HepG2 (cell line): ENCODE measurements at regions not wholly inside any gene's neighbourhood (a gene's known extent, or its start where the extent isn't known, plus 50 kb on each side); places are given as distances from the start of the nearest gene placed in this dataset.

ENCODE experiments used
- ATAC-seq: fragments of 200-7000 bp; cut with Tn5 transposase; 3 replicates; pipeline ENCODE4 v1.9.1; 2020; ENCODE audit warnings: mild to moderate bottlenecking, moderate library complexity
- BruUV-seq: library from RNA; stranded (reverse); fragments of 400-500 nt; replicated peaks from 2 replicates; lab custom pipeline; 2021; lab: Mats Ljungman, UMichigan
- CTCF ChIA-PET: fragments of 300-600 bp; formaldehyde crosslinking; extraction: SDS; loops from one replicate; lab custom pipeline; 2021; ENCODE audit warnings: low total read pairs, inconsistent platforms, low intra/inter-chr PET ratio; lab: Yijun Ruan, JAX
- POLR2A ChIA-PET: fragments of 350-600 bp; sonication (Branson Sonifier 250); formaldehyde crosslinking; loops from one replicate; lab custom pipeline; 2020; ENCODE audit warnings: antibody characterized with exemption, inconsistent platforms; lab: Yijun Ruan, JAX
- DNase-seq: peaks from one replicate; pipeline ENCODE4 v3.0.0-alpha.2; 2015; ENCODE audit warnings: low spot score
- FAIRE-seq: peaks from 3 replicates; lab custom pipeline; 2011; peaks lifted over from hg19 to GRCh38; lab: Jason Lieb, UNC
- H2AFZ ChIP-seq: one replicate; pipeline ENCODE4 v1.6.1; 2011; ENCODE audit warnings: low read length, inconsistent platforms
- H3K27ac ChIP-seq: fragments of 300-600 bp; 3 replicates; pipeline ENCODE4 v1.8.0; 2011; ENCODE audit warnings: mixed run types, mild to moderate bottlenecking, mixed read lengths, low read length, inconsistent platforms; ENCODE audit not compliant: insufficient read depth; ENCODE audit errors: extremely low read length
- H3K27me3 ChIP-seq, 2 experiments: fragments of 200-600 bp in 1 of 2; 2 replicates in 1 of 2; 3 replicates in 1 of 2; pipeline versions ENCODE4 v1.6.0 to v1.8.0; 2011; ENCODE audit warnings: low read length in 2 of 2, mild to moderate bottlenecking in 2 of 2, moderate library complexity in 2 of 2, inconsistent platforms in 1 of 2; ENCODE audit not compliant: insufficient read depth in 2 of 2, control insufficient read depth in 1 of 2
- H3K36me3 ChIP-seq, 2 experiments: fragments of 200-600 bp in 1 of 2; replicated peaks in 1 of 2; 2 replicates in 1 of 2; 3 replicates in 1 of 2; pipeline versions ENCODE4 v1.5.1 to v1.8.0; 2011; ENCODE audit warnings: low read length in 2 of 2, inconsistent platforms in 1 of 2; ENCODE audit not compliant: insufficient read depth in 2 of 2, control insufficient read depth in 1 of 2
- H3K4me1 ChIP-seq: 2 replicates; pipeline ENCODE4 v1.5.1; 2012; ENCODE audit warnings: low read length, inconsistent platforms; ENCODE audit not compliant: insufficient read depth
- H3K4me2 ChIP-seq: 2 replicates; pipeline ENCODE4 v1.6.0; 2011; ENCODE audit warnings: low read depth, low read length, inconsistent platforms
- H3K4me3 ChIP-seq, 3 experiments: fragments of 200-600 bp in 1 of 3; sonication (generic), shearing (Covaris generic) in 1 of 3; replicated peaks in 1 of 3; 2 replicates each; pipeline ENCODE4 v1.5.1; 2011 to 2016; ENCODE audit warnings: low read length in 3 of 3, inconsistent platforms in 2 of 3, low read depth in 2 of 3, mild to moderate bottlenecking in 2 of 3, control low read depth in 1 of 3, mixed read lengths in 1 of 3; ENCODE audit not compliant: insufficient read depth in 1 of 3
- H3K79me2 ChIP-seq: one replicate; pipeline ENCODE4 v1.6.1; 2011; ENCODE audit warnings: low read length, inconsistent platforms; ENCODE audit not compliant: insufficient read depth
- H3K9ac ChIP-seq: 2 replicates; pipeline ENCODE4 v1.6.0; 2011; ENCODE audit warnings: mild to moderate bottlenecking, low read depth, low read length, inconsistent platforms; ENCODE audit not compliant: insufficient read depth
- H3K9me3 ChIP-seq: 2 replicates; pipeline ENCODE4 v1.5.1; 2012; ENCODE audit warnings: mild to moderate bottlenecking, low read length
- H4K20me1 ChIP-seq: 2 replicates; pipeline ENCODE4 v1.6.0; 2011; ENCODE audit warnings: inconsistent platforms, mild to moderate bottlenecking, low read length, moderate library complexity; ENCODE audit not compliant: insufficient read depth
- IRX3 ChIP-seq: sonication (generic); formaldehyde crosslinking; IDR thresholded peaks from 2 replicates; pipeline ENCODE4 v1.8.1; 2023; ENCODE audit warnings: mild to moderate bottlenecking, low read depth, missing genetic modification reagents, borderline replicate concordance
- RFX1 ChIP-seq: fragments of 450-650 bp; IDR thresholded peaks from 2 replicates; pipeline ENCODE4 v1.6.1; 2017
- ZNF260 ChIP-seq: sonication (generic); formaldehyde crosslinking; IDR thresholded peaks from 2 replicates; pipeline ENCODE4 v1.4.0; 2020; ENCODE audit warnings: missing genetic modification reagents, low read depth, mild to moderate bottlenecking, borderline replicate concordance
- WGBS: methylation state at CpG from one replicate; pipeline ENCODE4 v1.1.6; 2017; ENCODE audit warnings: low lambda C conversion rate; 5-methylcytosine and 5-hydroxymethylcytosine counted together
- in situ Hi-C: cut with HindIII; loops from 2 replicates; pipeline ENCODE4 v1.10.0; 2017; ENCODE audit warnings: low pct_unique_long_range_greater_than_20kb; ENCODE audit not compliant: extremely low pct_ligation_motif_present
- intact Hi-C: fragments of 100-400 bp; cut with micrococcal nuclease; formaldehyde crosslinking; loops from one replicate; pipeline ENCODE4 v1.10.0; 2022; ENCODE audit not compliant: unreplicated experiment
- TF ChIP-seq, protein P1 (sequence below): sonication (generic); formaldehyde crosslinking; IDR thresholded peaks from 2 replicates; pipeline ENCODE4 v1.4.0; 2020; ENCODE audit warnings: missing genetic modification reagents
- TF ChIP-seq, protein P2 (sequence below): sonication (generic); formaldehyde crosslinking; IDR thresholded peaks from 2 replicates; pipeline ENCODE4 v1.8.0; 2022; ENCODE audit warnings: mild to moderate bottlenecking, missing genetic modification reagents, moderate library complexity
- TF ChIP-seq, protein P3 (sequence below): sonication (generic); formaldehyde crosslinking; IDR thresholded peaks from 2 replicates; pipeline ENCODE4 v1.4.0; 2020; ENCODE audit warnings: mild to moderate bottlenecking, missing genetic modification reagents, borderline replicate concordance
- TF ChIP-seq, protein P4 (sequence below): sonication (generic); formaldehyde crosslinking; IDR thresholded peaks from 2 replicates; pipeline ENCODE4 v1.5.1; 2020; ENCODE audit warnings: missing genetic modification reagents, mild to moderate bottlenecking, borderline replicate concordance
- TF ChIP-seq, protein P5 (sequence below): sonication (generic); formaldehyde crosslinking; IDR thresholded peaks from 2 replicates; pipeline ENCODE4 v1.5.0; 2020; ENCODE audit warnings: mild to moderate bottlenecking, missing genetic modification reagents, moderate library complexity

DNA sequence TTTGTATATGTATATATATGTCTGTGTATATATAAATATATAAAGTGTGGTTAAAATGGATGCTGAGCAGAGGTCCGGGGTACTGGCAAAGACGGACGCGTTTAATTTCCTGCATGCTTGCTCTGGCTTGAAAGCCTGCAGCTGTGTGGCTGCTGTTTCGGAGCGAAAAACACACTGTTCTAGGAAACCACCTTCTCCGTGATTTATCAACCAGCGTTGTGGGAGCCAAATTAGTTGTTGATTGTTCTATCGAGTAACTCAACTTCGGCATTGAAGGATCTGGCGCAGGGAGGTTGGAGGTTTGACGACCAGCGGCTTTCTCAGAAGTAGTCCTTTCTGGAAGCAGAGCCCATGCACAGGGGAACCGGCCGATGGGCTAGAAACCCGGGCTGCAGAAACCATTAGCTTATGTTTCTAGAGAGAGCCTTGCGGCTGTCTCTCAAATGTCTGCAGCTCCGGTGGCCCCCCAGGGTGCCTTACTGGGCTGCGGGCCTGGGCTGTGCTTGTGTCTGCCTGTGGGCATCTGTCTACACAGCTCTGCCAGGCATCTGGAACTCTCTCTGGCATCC, 81.8 kb downstream of the EDN3 start:
- no peaks in the 10 kb centered on the region for H3K79me2 ChIP-seq
- H3K9me3 ChIP-seq: no peaks in the 10 kb centered on the region
- FAIRE-seq (no peak), DNase-seq (no peak), ATAC-seq (no peak)
- intact Hi-C loops (loop anchor here (1.0 kb wide), 1 partner anchor 18 kb away; no protein-coding TSS in a partner anchor), in situ Hi-C loops (no loop called here)
- H3K4me2 ChIP-seq: no peak overlapping the region
- no peaks in the 10 kb centered on the region for H3K4me1 ChIP-seq
- ChIA-PET CTCF (no interaction called here), POLR2A (no interaction called here)
- H3K9ac ChIP-seq: no peak overlapping the region
- no peak overlapping the region for H2AFZ ChIP-seq
- no peak overlapping the region for H3K27ac ChIP-seq
- 21% methylated on average over 17 of the region's 19 CpGs for WGBS
- no peaks in the 10 kb centered on the region for H3K36me3 ChIP-seq
- H4K20me1 ChIP-seq: no peaks in the 10 kb centered on the region
- BruUV-seq: no TSS peak
- no peak overlapping the region for H3K4me3 ChIP-seq
- H3K27me3 ChIP-seq: peaks cover 0 to 35% of the 10 kb centered on the region in 2 experiments; a peak in 4 of 5 replicates
- TF ChIP-seq, protein P1, sequence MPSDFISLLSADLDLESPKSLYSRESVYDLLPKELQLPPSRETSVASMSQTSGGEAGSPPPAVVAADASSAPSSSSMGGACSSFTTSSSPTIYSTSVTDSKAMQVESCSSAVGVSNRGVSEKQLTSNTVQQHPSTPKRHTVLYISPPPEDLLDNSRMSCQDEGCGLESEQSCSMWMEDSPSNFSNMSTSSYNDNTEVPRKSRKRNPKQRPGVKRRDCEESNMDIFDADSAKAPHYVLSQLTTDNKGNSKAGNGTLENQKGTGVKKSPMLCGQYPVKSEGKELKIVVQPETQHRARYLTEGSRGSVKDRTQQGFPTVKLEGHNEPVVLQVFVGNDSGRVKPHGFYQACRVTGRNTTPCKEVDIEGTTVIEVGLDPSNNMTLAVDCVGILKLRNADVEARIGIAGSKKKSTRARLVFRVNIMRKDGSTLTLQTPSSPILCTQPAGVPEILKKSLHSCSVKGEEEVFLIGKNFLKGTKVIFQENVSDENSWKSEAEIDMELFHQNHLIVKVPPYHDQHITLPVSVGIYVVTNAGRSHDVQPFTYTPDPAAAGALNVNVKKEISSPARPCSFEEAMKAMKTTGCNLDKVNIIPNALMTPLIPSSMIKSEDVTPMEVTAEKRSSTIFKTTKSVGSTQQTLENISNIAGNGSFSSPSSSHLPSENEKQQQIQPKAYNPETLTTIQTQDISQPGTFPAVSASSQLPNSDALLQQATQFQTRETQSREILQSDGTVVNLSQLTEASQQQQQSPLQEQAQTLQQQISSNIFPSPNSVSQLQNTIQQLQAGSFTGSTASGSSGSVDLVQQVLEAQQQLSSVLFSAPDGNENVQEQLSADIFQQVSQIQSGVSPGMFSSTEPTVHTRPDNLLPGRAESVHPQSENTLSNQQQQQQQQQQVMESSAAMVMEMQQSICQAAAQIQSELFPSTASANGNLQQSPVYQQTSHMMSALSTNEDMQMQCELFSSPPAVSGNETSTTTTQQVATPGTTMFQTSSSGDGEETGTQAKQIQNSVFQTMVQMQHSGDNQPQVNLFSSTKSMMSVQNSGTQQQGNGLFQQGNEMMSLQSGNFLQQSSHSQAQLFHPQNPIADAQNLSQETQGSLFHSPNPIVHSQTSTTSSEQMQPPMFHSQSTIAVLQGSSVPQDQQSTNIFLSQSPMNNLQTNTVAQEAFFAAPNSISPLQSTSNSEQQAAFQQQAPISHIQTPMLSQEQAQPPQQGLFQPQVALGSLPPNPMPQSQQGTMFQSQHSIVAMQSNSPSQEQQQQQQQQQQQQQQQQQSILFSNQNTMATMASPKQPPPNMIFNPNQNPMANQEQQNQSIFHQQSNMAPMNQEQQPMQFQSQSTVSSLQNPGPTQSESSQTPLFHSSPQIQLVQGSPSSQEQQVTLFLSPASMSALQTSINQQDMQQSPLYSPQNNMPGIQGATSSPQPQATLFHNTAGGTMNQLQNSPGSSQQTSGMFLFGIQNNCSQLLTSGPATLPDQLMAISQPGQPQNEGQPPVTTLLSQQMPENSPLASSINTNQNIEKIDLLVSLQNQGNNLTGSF (CRISPR knock-in tag): no peak
- TF ChIP-seq ZNF260 (no peak), IRX3 (CRISPR knock-in tag) (no peak), RFX1 (no peak)
- TF ChIP-seq, protein P2, sequence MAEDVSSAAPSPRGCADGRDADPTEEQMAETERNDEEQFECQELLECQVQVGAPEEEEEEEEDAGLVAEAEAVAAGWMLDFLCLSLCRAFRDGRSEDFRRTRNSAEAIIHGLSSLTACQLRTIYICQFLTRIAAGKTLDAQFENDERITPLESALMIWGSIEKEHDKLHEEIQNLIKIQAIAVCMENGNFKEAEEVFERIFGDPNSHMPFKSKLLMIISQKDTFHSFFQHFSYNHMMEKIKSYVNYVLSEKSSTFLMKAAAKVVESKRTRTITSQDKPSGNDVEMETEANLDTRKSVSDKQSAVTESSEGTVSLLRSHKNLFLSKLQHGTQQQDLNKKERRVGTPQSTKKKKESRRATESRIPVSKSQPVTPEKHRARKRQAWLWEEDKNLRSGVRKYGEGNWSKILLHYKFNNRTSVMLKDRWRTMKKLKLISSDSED: no peak
- TF ChIP-seq, protein P3, sequence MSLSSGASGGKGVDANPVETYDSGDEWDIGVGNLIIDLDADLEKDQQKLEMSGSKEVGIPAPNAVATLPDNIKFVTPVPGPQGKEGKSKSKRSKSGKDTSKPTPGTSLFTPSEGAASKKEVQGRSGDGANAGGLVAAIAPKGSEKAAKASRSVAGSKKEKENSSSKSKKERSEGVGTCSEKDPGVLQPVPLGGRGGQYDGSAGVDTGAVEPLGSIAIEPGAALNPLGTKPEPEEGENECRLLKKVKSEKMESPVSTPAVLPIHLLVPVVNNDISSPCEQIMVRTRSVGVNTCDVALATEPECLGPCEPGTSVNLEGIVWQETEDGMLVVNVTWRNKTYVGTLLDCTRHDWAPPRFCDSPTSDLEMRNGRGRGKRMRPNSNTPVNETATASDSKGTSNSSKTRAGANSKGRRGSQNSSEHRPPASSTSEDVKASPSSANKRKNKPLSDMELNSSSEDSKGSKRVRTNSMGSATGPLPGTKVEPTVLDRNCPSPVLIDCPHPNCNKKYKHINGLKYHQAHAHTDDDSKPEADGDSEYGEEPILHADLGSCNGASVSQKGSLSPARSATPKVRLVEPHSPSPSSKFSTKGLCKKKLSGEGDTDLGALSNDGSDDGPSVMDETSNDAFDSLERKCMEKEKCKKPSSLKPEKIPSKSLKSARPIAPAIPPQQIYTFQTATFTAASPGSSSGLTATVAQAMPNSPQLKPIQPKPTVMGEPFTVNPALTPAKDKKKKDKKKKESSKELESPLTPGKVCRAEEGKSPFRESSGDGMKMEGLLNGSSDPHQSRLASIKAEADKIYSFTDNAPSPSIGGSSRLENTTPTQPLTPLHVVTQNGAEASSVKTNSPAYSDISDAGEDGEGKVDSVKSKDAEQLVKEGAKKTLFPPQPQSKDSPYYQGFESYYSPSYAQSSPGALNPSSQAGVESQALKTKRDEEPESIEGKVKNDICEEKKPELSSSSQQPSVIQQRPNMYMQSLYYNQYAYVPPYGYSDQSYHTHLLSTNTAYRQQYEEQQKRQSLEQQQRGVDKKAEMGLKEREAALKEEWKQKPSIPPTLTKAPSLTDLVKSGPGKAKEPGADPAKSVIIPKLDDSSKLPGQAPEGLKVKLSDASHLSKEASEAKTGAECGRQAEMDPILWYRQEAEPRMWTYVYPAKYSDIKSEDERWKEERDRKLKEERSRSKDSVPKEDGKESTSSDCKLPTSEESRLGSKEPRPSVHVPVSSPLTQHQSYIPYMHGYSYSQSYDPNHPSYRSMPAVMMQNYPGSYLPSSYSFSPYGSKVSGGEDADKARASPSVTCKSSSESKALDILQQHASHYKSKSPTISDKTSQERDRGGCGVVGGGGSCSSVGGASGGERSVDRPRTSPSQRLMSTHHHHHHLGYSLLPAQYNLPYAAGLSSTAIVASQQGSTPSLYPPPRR (CRISPR knock-in tag): no peak
- TF ChIP-seq, protein P4, sequence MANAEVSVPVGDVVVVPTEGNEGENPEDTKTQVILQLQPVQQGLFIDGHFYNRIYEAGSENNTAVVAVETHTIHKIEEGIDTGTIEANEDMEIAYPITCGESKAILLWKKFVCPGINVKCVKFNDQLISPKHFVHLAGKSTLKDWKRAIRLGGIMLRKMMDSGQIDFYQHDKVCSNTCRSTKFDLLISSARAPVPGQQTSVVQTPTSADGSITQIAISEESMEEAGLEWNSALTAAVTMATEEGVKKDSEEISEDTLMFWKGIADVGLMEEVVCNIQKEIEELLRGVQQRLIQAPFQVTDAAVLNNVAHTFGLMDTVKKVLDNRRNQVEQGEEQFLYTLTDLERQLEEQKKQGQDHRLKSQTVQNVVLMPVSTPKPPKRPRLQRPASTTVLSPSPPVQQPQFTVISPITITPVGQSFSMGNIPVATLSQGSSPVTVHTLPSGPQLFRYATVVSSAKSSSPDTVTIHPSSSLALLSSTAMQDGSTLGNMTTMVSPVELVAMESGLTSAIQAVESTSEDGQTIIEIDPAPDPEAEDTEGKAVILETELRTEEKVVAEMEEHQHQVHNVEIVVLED: no peak
- TF ChIP-seq, protein P5, sequence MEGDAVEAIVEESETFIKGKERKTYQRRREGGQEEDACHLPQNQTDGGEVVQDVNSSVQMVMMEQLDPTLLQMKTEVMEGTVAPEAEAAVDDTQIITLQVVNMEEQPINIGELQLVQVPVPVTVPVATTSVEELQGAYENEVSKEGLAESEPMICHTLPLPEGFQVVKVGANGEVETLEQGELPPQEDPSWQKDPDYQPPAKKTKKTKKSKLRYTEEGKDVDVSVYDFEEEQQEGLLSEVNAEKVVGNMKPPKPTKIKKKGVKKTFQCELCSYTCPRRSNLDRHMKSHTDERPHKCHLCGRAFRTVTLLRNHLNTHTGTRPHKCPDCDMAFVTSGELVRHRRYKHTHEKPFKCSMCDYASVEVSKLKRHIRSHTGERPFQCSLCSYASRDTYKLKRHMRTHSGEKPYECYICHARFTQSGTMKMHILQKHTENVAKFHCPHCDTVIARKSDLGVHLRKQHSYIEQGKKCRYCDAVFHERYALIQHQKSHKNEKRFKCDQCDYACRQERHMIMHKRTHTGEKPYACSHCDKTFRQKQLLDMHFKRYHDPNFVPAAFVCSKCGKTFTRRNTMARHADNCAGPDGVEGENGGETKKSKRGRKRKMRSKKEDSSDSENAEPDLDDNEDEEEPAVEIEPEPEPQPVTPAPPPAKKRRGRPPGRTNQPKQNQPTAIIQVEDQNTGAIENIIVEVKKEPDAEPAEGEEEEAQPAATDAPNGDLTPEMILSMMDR (CRISPR knock-in tag): no peak
